Midbrain (tissue), 1 donor: ENCODE measurements at regions not wholly inside any gene's neighbourhood (a gene's known extent, or its start where the extent isn't known, plus 50 kb on each side); places are given as distances from the start of the nearest gene placed in this dataset.
"Not testable (repeated sequence)": the region's sequence is repeated elsewhere in the genome, so short reads cannot be mapped to it uniquely, and the experiment has no call there.

Source experiments
- DNase-seq: peaks from one replicate; lab custom pipeline; 2025; lab: John Stamatoyannopoulos, UW

GRCh38 chr6:112984899-112985298 is 637.8 kb downstream of the RFPL4B start:
- DNase-seq: no peak

- DNase-seq: no peak
These were observed 639.2 kb downstream of the RFPL4B start for GRCh38 chr6:112986321-112986720.

GRCh38 chr6:112988748-112989147 is 641.6 kb downstream of the RFPL4B start:
- DNase-seq: no peak

- no peak for DNase-seq
These were observed 643.8 kb downstream of the RFPL4B start for GRCh38 chr6:112990971-112991370.

- no peak for DNase-seq
These were observed 644.8 kb downstream of the RFPL4B start for GRCh38 chr6:112991912-112992311.

- DNase-seq: no peak
These were observed 650.4 kb downstream of the RFPL4B start for GRCh38 chr6:112997421-112998085.

- DNase-seq: no peak
These were observed 656.9 kb downstream of the RFPL4B start for GRCh38 chr6:113004054-113004453.

- DNase-seq: no peak
These were observed 657.5 kb downstream of the RFPL4B start for GRCh38 chr6:113004470-113005270.

- no peak for DNase-seq
These were observed 659.4 kb downstream of the RFPL4B start for GRCh38 chr6:113006494-113006893.

GRCh38 chr6:113009682-113010081 is 662.6 kb downstream of the RFPL4B start:
- DNase-seq: no peak

- no peak for DNase-seq
These were observed 663.3 kb downstream of the RFPL4B start for GRCh38 chr6:113010196-113010989.

- no peak for DNase-seq
These were observed 664.3 kb downstream of the RFPL4B start for GRCh38 chr6:113011389-113011788.

- DNase-seq: no peak
These were observed 664.7 kb downstream of the RFPL4B start for GRCh38 chr6:113011801-113012200.

GRCh38 chr6:113015249-113015648 is 668.1 kb downstream of the RFPL4B start:
- no peak for DNase-seq

- DNase-seq: no peak
These were observed 670.2 kb downstream of the RFPL4B start for GRCh38 chr6:113017353-113017752.

- DNase-seq: no peak
These were observed 671.4 kb downstream of the RFPL4B start for GRCh38 chr6:113018351-113019151.

GRCh38 chr6:113019176-113019575 is 672.0 kb downstream of the RFPL4B start:
- DNase-seq: no peak

GRCh38 chr6:113027780-113028179 is 680.6 kb downstream of the RFPL4B start:
- no peak for DNase-seq

GRCh38 chr6:113029161-113029560 is 682.0 kb downstream of the RFPL4B start:
- DNase-seq: not testable (repeated sequence)

GRCh38 chr6:113031591-113032238 is 684.6 kb downstream of the RFPL4B start:
- no peak for DNase-seq

- DNase-seq: no peak
These were observed 691.9 kb downstream of the RFPL4B start for GRCh38 chr6:113039005-113039404.
